Esophagus muscularis mucosa (tissue), 4 donors: ENCODE measurements at regions not wholly inside any gene's neighbourhood (a gene's known extent, or its start where the extent isn't known, plus 50 kb on each side); places are given as distances from the start of the nearest gene placed in this dataset.

Experiments used
- CTCF ChIP-seq, 3 experiments: fragments of 200-600 bp in 2 of 3; fragments of 450-650 bp in 1 of 3; sonication (generic) in 2 of 3; IDR thresholded peaks; one replicate each; pipeline ENCODE4 v1.5.1; 2017 to 2019; ENCODE audit warnings: antibody characterized with exemption in 3 of 3, mild to moderate bottlenecking in 2 of 3, moderate library complexity in 1 of 3
- EP300 ChIP-seq: sonication (generic); formaldehyde crosslinking; IDR thresholded peaks from one replicate; pipeline ENCODE4 v1.6.1; 2017; ENCODE audit warnings: antibody characterized with exemption
- POLR2AphosphoS5 ChIP-seq, 2 donors: sonication (generic); formaldehyde crosslinking; IDR thresholded peaks; one replicate each; pipeline ENCODE4 v1.6.1; 2017; ENCODE audit warnings: antibody characterized with exemption in 2 of 2

GRCh38 chr22:47552541-47553205 is 790.2 kb downstream of the TBC1D22A start:
- TF ChIP-seq POLR2AphosphoS5 (IDR thresholded peaks at IDR 0.05) (no peak), CTCF (IDR thresholded peaks at IDR 0.05) (no peak), EP300 (no peak)
